ENCODE measurements at regions not wholly inside any gene's neighbourhood (a gene's known extent, or its start where the extent isn't known, plus 50 kb on each side); places are given as distances from the start of the nearest gene placed in this dataset.

DNA sequence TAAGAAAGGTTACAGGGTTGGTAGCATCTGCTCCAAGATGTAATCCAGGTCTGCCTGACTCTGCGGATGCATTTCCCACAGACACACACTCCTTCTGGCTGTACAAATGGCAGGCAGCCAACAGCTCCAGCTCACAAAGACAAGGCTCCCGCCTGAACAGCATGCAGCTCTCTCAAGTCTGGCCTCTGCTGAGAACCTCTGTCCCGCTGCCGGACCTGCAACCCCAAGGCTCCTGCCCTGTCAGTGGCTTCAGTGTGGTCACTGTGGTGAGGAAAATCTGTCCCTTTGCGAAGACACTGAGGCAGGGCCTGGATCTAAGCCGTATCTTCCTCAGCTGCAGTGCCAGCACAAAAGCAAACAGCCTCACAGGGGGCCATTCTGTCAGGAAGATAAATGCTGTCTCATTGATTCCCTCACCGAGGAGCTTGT is 469.3 kb upstream of the MEX3C start:
- no peaks in the 10 kb centered on the region for H3K9me3 ChIP-seq
- no peaks in the 10 kb centered on the region for H3K36me3 ChIP-seq
- H3K27ac ChIP-seq (replicated peaks in 1 of 4), result no peak overlapping the region
- H3K4me1 ChIP-seq, result peaks cover 0 to 5% (median 0%) of the 10 kb centered on the region in 4 donors
- intact Hi-C loops (cut with DNase I), result no loop called here
- peaks cover 0 to 44% (median 1%) of the 10 kb centered on the region in 4 donors for H3K27me3 ChIP-seq
- no peak for DNase-seq (ENCODE audit: extremely low spot score)
- no peak for TF ChIP-seq POLR2A (IDR thresholded peaks at IDR 0.05; ENCODE audit: low read depth)
- no peak for TF ChIP-seq EP300 (IDR thresholded peaks at IDR 0.05)
- TF ChIP-seq POLR2AphosphoS5 (IDR thresholded peaks at IDR 0.05), result no peak
- TF ChIP-seq, protein P1, sequence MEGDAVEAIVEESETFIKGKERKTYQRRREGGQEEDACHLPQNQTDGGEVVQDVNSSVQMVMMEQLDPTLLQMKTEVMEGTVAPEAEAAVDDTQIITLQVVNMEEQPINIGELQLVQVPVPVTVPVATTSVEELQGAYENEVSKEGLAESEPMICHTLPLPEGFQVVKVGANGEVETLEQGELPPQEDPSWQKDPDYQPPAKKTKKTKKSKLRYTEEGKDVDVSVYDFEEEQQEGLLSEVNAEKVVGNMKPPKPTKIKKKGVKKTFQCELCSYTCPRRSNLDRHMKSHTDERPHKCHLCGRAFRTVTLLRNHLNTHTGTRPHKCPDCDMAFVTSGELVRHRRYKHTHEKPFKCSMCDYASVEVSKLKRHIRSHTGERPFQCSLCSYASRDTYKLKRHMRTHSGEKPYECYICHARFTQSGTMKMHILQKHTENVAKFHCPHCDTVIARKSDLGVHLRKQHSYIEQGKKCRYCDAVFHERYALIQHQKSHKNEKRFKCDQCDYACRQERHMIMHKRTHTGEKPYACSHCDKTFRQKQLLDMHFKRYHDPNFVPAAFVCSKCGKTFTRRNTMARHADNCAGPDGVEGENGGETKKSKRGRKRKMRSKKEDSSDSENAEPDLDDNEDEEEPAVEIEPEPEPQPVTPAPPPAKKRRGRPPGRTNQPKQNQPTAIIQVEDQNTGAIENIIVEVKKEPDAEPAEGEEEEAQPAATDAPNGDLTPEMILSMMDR (IDR thresholded peaks at IDR 0.05), result no peak
- H3K4me3 ChIP-seq, result no peak overlapping the region
- 12% methylated on average over 4 of the region's 7 CpGs for WGBS

DNA sequence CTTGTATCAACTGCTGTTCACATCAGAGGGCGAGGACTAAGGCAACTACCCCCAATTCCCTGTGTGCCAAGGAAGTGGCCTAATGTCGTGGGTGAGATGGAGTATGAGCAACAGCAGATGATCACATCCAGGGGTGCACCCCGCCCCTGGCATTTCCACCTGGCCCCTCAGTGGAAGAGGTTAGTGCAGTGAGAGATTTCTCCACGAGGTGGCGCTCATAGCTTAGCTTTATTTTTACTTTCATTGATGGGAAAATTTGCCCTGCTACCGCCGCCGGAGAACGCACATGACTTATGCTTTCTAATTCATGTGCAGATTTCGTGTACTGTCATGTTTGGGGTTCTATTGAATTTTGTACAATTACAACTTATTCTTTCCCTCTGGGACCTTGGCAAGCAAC is 470.6 kb upstream of the MEX3C start:
- Histone ChIP-seq H3K4me1 (peaks cover 0 to 5% (median 0%) of the 10 kb centered on the region in 4 donors), H3K9me3 (no peaks in the 10 kb centered on the region), H3K27ac (replicated peaks in 1 of 4) (no peak overlapping the region), H3K27me3 (peaks cover 0 to 44% (median 1%) of the 10 kb centered on the region in 4 donors), H3K4me3 (no peak overlapping the region), H3K36me3 (no peaks in the 10 kb centered on the region)
- 11% methylated on average over 10 of the region's 10 CpGs for WGBS
- DNase-seq (ENCODE audit: extremely low spot score), result no peak
- intact Hi-C loops (cut with DNase I), result no loop called here
- TF ChIP-seq, protein P1 (IDR thresholded peaks at IDR 0.05), result peak; percentile 49 to 73 (median 59)
- no peak for TF ChIP-seq POLR2AphosphoS5 (IDR thresholded peaks at IDR 0.05)
- no peak for TF ChIP-seq POLR2A (IDR thresholded peaks at IDR 0.05; ENCODE audit: low read depth)
- no peak for TF ChIP-seq EP300 (IDR thresholded peaks at IDR 0.05)

DNA sequence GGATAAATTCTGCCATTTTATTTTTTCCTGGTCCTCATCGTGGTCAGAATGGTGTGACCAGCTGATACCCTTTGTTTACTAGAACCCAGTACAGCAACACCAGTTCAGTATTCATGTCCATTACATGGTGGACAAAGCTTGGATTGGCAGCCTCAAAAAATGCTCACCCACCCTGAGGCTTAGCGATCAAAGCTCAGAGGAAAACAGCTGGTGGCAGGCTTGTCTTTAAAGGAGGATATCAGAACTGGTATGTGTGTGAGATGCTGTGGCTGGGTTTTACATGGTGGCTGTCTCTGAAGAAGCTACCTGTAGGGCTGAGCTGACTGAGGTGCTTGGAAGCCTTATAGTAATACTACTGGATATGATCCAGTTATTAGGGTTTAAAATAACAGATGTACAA is 471.1 kb upstream of the MEX3C start:
- 50% methylated on average over 2 of the region's 2 CpGs for WGBS
- TF ChIP-seq POLR2AphosphoS5 (IDR thresholded peaks at IDR 0.05) (no peak), POLR2A (IDR thresholded peaks at IDR 0.05; ENCODE audit: low read depth) (no peak), EP300 (IDR thresholded peaks at IDR 0.05) (no peak)
- TF ChIP-seq, protein P1 (IDR thresholded peaks at IDR 0.05), result no peak
- intact Hi-C loops (cut with DNase I), result no loop called here
- H3K4me3 ChIP-seq, result no peak overlapping the region
- peaks cover 0 to 44% (median 1%) of the 10 kb centered on the region in 4 donors for H3K27me3 ChIP-seq
- no peak overlapping the region for H3K27ac ChIP-seq (replicated peaks in 1 of 4)
- H3K4me1 ChIP-seq, result peaks cover 0 to 5% (median 0%) of the 10 kb centered on the region in 4 donors
- H3K36me3 ChIP-seq, result no peaks in the 10 kb centered on the region
- no peak for DNase-seq (ENCODE audit: extremely low spot score)
- no peaks in the 10 kb centered on the region for H3K9me3 ChIP-seq

DNA sequence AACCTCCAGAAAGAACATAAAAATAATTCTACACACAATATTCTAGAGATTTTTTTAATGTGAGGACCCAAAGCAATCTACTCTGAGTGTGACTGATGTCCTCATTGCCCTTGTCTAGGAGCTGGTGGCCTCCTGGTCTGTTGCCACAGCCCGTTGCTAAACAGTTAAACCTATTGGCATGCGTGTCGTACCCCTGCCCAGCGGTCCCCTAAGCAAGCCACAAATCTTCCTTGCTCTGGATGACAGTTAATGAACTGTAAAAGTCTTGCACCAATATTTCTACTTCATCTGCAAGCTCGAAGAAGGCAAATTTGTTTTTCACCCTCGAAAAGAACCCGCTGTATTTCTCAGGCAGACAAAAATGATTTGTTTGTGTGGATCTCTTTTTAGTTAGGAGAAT is 489.1 kb upstream of the MEX3C start:
- DNase-seq (ENCODE audit: extremely low spot score), result no peak
- no peak overlapping the region for H3K27ac ChIP-seq (replicated peaks in 1 of 4)
- H3K36me3 ChIP-seq, result no peaks in the 10 kb centered on the region
- no peak overlapping the region for H3K4me3 ChIP-seq
- TF ChIP-seq POLR2A (IDR thresholded peaks at IDR 0.05; ENCODE audit: low read depth) (no peak), EP300 (IDR thresholded peaks at IDR 0.05) (no peak), POLR2AphosphoS5 (IDR thresholded peaks at IDR 0.05) (no peak)
- TF ChIP-seq, protein P1 (IDR thresholded peaks at IDR 0.05), result no peak
- peaks cover 0 to 1% (median under 1%) of the 10 kb centered on the region in 4 donors for H3K9me3 ChIP-seq
- 54% methylated on average over 7 of the region's 7 CpGs for WGBS
- no peaks in the 10 kb centered on the region for H3K4me1 ChIP-seq
- intact Hi-C loops (cut with DNase I), result no loop called here
- H3K27me3 ChIP-seq, result no peaks in the 10 kb centered on the region

Data from esophagus muscularis mucosa (tissue), 4 donors.